Lung (tissue), 11 donors: ENCODE measurements at regions not wholly inside any gene's neighbourhood (a gene's known extent, or its start where the extent isn't known, plus 50 kb on each side); places are given as distances from the start of the nearest gene placed in this dataset.
A peak's percentile ranks its signal among the peaks of the same experiment; 100 is the strongest.

ENCODE experiments used
- ATAC-seq: fragments of 200-7000 bp; cut with Tn5 transposase; one replicate; pipeline ENCODE4 v1.9.1; 2020; ENCODE audit warnings: moderate number of reproducible peaks; ENCODE audit not compliant: insufficient read depth, low FRiP score
- DNase-seq, 3 donors: peaks; one replicate each; pipeline ENCODE4 v3.0.0-alpha.2; 2013 to 2017
- H3K27ac ChIP-seq, 2 donors: one replicate each; pipeline ENCODE4 v1.5.1; 2013; ENCODE audit warnings: mild to moderate bottlenecking in 2 of 2, moderate library complexity in 2 of 2, control low read depth in 1 of 2, inconsistent platforms in 1 of 2, low read depth in 1 of 2, low read length in 1 of 2
- H3K27me3 ChIP-seq, 3 donors: one replicate each; pipeline ENCODE4 v1.5.1; 2013; ENCODE audit warnings: low read length in 2 of 3; ENCODE audit not compliant: control insufficient read depth in 3 of 3, insufficient read depth in 3 of 3
- H3K36me3 ChIP-seq, 4 donors: one replicate each; pipeline ENCODE4 v1.5.1; 2013; ENCODE audit warnings: low read length in 4 of 4, mild to moderate bottlenecking in 1 of 4, moderate library complexity in 1 of 4; ENCODE audit not compliant: control insufficient read depth in 4 of 4, insufficient read depth in 4 of 4
- H3K4me1 ChIP-seq, 5 donors: one replicate each; pipeline ENCODE4 v1.5.1; 2013; ENCODE audit warnings: low read length in 5 of 5, mild to moderate bottlenecking in 2 of 5, moderate library complexity in 1 of 5; ENCODE audit not compliant: control insufficient read depth in 5 of 5, insufficient read depth in 5 of 5
- H3K4me3 ChIP-seq: one replicate; pipeline ENCODE4 v1.5.1; 2013; ENCODE audit warnings: mild to moderate bottlenecking, control low read depth, moderate library complexity
- H3K9ac ChIP-seq, 2 donors: one replicate each; pipeline ENCODE4 v1.5.1; 2013; ENCODE audit warnings: low read length in 2 of 2, control low read depth in 1 of 2; ENCODE audit not compliant: insufficient read depth in 1 of 2
- H3K9me3 ChIP-seq, 4 donors: one replicate each; pipeline ENCODE4 v1.5.1; 2013; ENCODE audit warnings: low read length in 3 of 4, mild to moderate bottlenecking in 1 of 4, moderate library complexity in 1 of 4; ENCODE audit not compliant: control insufficient read depth in 4 of 4, insufficient read depth in 3 of 4
- CTCF ChIP-seq: IDR thresholded peaks from 2 replicates; pipeline ENCODE4 v1.5.1; 2012; ENCODE audit warnings: mild to moderate bottlenecking; ENCODE audit errors: control extremely low read depth, extremely low read depth
- WGBS, 2 donors: extraction: QIAGEN DNeasy Blood & Tissue Kit; methylation state at CpG; one replicate each; pipeline ENCODE4 v1.1.7; 2013; 5-methylcytosine and 5-hydroxymethylcytosine counted together
- donor health status: control.
- donor health status: control.
- donor health status: Bipolar disorder and iron deficiency.
- donor health status: healthy.
- donor health status: DM: yes; HTN: yes; CAD: no.

- WGBS, 2 donors = 79 to 83% methylated on average over 9 of the region's 9 CpGs
- no peak for TF ChIP-seq CTCF
- Histone ChIP-seq H3K27me3 (peaks cover 0 to 5% (median 4%) of the 10 kb centered on the region in 3 donors), H3K4me3 (no peak overlapping the region), H3K9me3 (peaks cover 0 to 5% (median 0%) of the 10 kb centered on the region in 4 donors), H3K27ac (no peak overlapping the region), H3K4me1 (peaks cover 0 to 3% (median 0%) of the 10 kb centered on the region in 5 donors), H3K9ac (no peak overlapping the region), H3K36me3 (no peaks in the 10 kb centered on the region)
- ATAC-seq = no peak
- no peak for DNase-seq
Observed at GRCh38 chr17:79527306-79527705, 83.5 kb downstream of the RBFOX3 start.

DNA sequence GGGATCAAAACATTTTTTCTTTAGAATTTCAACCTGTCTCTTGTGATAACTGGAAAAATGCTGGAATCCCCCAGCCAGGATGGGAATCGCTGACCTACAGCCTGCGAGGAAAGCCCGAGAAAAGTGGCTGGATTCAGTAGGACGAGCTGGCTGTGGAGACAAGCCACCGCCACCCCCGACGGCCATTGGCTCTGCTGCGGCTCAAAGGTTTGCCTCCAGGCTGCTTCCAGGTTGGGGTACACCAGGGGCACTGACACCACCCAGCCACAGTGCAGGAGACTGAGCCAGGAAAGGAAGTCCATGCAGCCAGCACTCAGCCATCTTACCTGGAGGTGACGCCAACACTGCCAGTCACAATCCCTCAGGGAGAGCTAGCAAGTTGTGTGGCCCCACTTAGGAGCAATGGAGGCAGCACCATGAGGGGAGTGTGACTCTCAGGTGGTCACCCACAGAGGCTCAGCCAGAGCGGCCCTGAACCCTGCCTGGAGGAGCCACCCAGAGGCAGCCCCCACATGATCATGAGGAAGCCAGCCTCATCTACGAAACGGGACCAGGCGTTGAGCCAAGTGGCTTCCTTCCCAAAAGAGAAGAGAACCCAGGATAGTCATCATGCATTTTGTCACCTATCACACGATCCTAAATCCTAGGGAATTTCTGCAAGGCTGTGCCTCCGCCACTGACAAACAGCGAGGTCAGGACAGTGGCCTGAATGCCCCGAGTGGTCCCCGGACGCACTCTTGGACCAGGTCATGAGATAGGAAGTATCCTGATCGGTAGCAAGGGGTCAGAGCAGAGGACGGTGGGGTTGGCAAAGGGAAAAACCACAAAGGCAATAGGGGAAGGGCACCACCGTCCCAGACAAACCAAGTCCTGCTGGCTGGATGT, 84.8 kb downstream of the RBFOX3 start:
- Histone ChIP-seq H3K36me3 (no peaks in the 10 kb centered on the region), H3K4me3 (no peak overlapping the region), H3K9ac (no peak overlapping the region), H3K4me1 (peaks cover 0 to 3% (median 0%) of the 10 kb centered on the region in 5 donors), H3K27me3 (peaks cover 0 to 10% (median 4%) of the 10 kb centered on the region in 3 donors), H3K9me3 (peaks cover 0 to 6% (median 0%) of the 10 kb centered on the region in 4 donors), H3K27ac (no peak overlapping the region)
- ATAC-seq (no peak), DNase-seq (peak in 1 of 3 donors; percentile 20)
- 77 to 83% methylated on average over 22 of the region's 22 CpGs for WGBS, 2 donors
- no peak for TF ChIP-seq CTCF

DNA sequence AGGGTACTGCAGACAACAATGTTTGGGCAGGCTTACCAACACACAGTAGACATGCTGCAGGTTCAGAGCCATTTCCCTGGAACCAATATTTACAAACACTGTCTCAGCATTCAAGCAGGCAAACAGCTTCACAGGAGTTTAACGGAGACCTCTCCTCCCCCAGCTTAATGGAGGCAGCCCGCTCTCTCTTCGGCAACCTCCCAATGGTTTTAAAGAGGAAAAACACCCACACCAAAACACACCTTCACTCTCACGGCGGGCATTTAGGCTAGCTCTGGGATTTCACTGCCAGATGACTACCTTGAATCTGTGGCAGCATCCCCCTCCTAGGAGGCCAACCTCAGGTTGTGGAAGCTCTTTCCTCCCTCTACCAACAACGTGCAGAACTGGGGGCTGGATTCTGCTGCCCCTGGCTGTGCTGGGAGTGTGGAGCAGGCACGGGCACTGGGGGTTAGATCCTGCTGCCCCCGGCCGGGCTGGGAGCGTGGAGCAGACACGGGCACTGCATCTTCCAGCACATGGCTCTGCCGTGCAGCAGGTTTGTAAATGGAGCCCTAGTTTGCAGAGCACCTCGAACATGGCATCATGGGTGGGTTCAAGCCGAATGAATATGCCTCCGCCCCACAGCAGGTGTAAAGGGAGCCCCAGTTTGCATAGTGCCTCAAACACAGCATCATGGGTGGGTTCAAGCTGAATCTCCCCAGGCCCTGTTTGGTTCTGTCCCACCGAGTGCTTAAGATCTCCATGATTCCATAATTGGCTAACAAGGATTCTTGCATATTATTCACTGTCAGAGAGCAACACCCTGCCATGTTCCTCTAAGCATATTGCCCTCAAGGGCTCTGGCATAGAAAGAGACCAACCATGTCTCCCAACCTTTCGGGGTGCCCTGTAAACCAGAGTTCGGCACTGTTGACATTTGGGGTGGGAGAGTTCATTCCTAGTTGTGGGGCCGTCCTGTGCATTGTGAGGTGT, 86.4 kb downstream of the RBFOX3 start:
- H3K4me3 ChIP-seq = no peak overlapping the region
- DNase-seq (no peak), ATAC-seq (no peak)
- H3K9ac ChIP-seq = no peak overlapping the region
- peaks cover 0 to 3% (median 0%) of the 10 kb centered on the region in 5 donors for H3K4me1 ChIP-seq
- TF ChIP-seq CTCF = no peak
- H3K27ac ChIP-seq = no peak overlapping the region
- H3K36me3 ChIP-seq = no peaks in the 10 kb centered on the region
- peaks cover 3 to 12% (median 4%) of the 10 kb centered on the region in 3 donors for H3K27me3 ChIP-seq
- 67 to 69% methylated on average over 19 of the region's 19 CpGs for WGBS, 2 donors
- H3K9me3 ChIP-seq = peaks cover 0 to 12% (median 0%) of the 10 kb centered on the region in 4 donors
